ENCODE measurements at regions not wholly inside any gene's neighbourhood (a gene's known extent, or its start where the extent isn't known, plus 50 kb on each side); places are given as distances from the start of the nearest gene placed in this dataset.
"Not testable (repeated sequence)": the region's sequence is repeated elsewhere in the genome, so short reads cannot be mapped to it uniquely, and the experiment has no call there.

GRCh38 chr2:14827226-14828023 lies 194.9 kb downstream of the LRATD1 start:
- DNase-seq (ENCODE audit: low read depth, low spot score): no peak

DNA sequence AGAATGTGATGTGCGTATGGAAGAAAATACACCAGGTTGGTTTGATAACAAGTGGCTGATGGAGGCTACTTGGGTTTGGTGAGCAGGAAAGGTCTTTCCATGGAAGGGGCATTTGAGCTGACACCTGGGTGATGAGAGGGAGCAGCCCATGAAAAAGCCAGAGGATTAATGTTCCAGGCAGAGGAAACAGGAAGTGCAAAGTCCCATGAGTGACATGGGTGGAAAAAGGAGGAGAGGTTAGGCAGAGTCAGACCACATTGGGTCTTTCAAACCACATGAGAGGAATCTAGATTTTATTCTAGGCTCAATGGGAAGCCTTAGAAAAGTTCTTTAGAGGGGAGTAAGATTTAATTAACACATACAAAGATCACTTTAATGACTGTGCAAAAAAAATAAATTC lies 195.7 kb downstream of the LRATD1 start:
- DNase-seq (ENCODE audit: low read depth, low spot score): no peak

DNA sequence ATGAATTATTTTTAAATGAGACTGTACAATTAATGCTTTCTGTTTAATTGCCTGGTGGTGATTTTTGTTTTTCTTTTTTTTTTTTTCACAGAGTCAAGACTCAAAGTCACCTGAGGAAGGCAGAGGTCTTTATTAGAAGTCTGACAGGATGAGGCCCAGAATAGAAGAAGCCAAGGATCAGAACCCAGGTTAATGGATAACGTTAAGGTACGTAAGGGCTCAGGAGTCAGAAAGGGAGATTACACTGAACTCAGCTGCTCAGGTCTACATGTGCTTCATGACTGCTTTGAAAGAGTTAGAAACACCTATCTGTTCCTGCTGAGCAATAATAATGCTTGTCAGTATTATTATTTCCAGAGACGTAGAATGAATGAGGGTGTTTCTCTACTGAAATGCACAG lies 196.5 kb downstream of the LRATD1 start:
- no peak for DNase-seq (ENCODE audit: low read depth, low spot score)

GRCh38 chr2:14831458-14831857 lies 198.9 kb downstream of the LRATD1 start:
- no peak for DNase-seq (ENCODE audit: low read depth, low spot score)

DNA sequence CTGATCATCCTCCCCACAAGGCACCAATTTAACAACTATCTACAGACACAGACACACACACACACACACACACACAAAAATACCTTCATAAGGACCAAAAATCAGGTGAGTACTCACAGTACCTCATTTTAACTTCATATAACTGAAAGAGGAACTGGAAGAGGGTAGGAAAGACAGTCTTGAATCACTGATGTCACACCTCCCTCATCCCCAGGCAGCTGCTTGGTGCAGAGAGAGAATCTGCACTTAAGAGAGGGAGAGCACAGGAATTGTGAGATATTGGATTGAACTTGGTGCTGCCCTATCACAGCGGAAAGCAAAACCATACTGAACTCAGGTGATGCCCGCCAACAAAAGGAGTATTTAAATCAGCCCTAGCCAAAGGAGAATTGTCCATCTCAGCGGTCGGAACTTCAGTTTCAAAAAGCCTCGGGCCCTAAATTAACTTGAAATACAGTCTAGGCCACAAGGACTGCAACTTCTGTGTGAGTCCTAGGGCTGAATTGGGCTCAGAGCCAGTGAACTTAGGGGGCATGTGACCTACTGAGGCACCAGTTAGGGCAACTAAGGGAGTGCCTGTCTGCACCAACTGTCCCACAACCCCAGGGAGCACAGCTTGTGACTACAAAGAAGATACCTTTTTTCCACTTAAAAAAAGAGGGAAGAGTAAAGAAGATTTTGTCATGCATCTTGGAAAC lies 211.1 kb downstream of the LRATD1 start:
- no peak for DNase-seq (ENCODE audit: low read depth, low spot score)

DNA sequence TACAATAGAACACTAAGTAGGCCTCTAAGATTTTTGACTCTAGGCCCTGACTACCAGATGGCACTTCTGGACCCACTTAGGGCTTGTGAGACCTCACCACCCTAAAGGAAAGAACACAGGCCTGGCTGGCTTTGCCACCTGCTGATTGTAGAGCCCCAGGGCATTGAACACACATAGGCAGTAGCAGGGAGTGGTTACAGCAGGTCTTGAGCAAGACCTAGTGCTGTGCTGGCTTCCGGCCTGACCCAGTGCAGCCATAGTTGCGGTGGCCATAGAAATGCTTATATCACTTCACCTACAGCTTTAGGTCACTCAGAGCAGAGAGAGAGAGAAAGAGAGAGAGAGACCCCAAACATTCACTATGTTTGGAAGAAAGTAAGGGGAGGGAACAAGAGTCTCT lies 223.2 kb downstream of the LRATD1 start:
- DNase-seq (ENCODE audit: low read depth, low spot score): no peak

GRCh38 chr2:14861181-14861580 lies 228.7 kb downstream of the LRATD1 start:
- no peak for DNase-seq (ENCODE audit: low read depth, low spot score)

DNA sequence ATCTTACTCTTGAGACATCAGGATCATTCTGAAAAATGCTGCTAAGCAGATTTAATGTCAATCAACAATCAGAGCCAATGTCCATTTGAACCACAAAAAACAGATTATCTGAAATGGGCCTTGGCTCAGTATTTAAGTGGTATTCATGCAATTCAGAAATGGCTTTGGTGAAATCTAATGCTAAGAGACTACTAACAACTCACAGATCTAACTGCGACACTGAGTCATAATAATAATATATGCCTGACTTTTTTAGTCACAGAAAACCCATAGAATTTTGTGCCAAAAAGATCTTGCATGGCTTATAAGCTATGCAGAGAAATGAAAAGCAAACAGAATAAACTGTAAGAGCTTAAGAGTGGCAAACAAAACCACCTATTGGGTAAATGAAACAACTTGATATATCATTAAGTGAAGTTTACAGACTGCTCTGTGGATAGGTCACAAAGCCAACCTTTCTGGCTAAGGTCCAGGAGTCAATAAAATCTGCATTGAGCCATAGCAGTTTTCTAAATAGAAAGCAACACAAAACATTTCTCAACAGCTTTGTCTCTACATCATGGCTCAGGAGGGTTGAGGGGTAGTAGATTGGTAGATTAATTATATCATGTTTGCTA lies 234.3 kb downstream of the LRATD1 start:
- no peak for DNase-seq (ENCODE audit: low read depth, low spot score)

- no peak for DNase-seq (ENCODE audit: low read depth, low spot score)
Measured at GRCh38 chr2:14867853-14868252, 235.3 kb downstream of the LRATD1 start.

GRCh38 chr2:14872779-14873325 lies 240.3 kb downstream of the LRATD1 start:
- no peak for DNase-seq (ENCODE audit: low read depth, low spot score)

DNA sequence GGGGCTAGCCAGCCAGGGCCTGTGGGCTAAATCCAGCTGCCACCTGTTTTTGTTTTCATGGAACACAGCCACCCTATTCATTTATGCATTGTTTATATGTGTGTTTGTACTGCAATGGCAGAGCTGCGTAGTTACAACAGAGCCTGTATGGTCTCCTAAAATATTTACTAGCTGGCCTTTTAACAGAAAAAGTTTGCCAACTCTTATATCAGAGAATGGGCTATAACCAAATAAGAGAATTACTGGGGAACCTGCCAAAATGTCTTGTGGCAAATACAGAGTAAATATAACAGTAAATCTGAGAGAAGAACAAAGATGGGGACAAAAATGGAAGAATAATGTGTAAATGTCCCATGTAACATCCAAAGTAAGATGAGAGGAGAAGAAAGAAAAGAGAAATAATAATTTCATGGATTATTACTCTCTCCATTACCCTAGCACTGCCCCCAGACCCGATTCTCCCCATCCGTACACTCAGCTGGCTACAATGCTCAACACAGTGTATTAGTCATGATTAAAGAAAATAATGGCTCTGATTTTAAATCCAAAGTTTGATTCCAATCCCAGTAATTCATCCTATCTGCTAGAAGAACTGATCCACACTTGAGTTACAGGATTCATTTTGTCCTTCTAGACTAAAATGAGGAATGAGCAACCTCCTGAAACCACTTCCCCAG lies 249.3 kb downstream of the LRATD1 start:
- no peak for DNase-seq (ENCODE audit: low read depth, low spot score)

- DNase-seq (ENCODE audit: low read depth, low spot score): no peak
Measured at GRCh38 chr2:14884651-14885050, 252.1 kb downstream of the LRATD1 start.

DNA sequence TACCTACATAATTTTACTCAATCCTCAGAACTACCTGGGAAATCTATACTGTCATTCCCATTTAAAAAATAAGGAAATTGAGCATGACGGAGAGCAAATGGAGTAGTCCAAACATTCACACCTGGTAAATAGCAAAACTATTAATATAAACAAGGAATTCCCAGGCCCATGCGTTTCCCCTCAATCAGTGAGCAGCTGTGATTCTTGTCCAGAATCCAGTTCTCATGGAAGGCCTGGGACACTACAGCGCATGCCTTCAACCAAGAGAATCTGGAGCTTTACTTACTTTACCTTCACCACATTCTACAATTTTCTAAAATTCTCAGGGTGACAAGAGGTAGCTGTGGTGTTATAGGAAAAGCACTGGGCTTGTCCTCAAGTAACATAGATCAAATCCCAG lies 259.0 kb downstream of the LRATD1 start:
- no peak for DNase-seq (ENCODE audit: low read depth, low spot score)

GRCh38 chr2:14896330-14897030 lies 264.0 kb downstream of the LRATD1 start:
- no peak for DNase-seq (ENCODE audit: low read depth, low spot score)

- no peak for DNase-seq (ENCODE audit: low read depth, low spot score)
Measured at GRCh38 chr2:14899621-14900414, 267.3 kb downstream of the LRATD1 start.

DNA sequence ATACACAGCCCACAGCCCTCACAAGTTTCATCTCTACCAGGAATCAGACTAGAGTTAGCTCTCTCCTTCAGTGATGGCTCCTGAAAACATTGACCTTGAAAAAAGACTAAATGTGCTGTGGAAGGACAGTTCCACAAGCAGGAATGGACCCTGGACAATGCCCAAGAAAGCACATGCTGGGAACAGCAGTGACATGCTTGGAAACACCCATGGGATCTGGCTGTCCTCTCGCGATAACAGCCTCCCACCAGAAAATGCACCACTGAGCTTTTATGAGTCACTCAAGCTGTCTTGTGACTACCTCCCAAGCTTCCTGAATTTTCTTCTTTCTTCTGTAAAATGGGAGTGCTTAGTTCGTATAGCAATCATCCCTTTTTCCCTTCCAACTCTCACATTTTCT lies 269.2 kb downstream of the LRATD1 start:
- no peak for DNase-seq (ENCODE audit: low read depth, low spot score)

DNA sequence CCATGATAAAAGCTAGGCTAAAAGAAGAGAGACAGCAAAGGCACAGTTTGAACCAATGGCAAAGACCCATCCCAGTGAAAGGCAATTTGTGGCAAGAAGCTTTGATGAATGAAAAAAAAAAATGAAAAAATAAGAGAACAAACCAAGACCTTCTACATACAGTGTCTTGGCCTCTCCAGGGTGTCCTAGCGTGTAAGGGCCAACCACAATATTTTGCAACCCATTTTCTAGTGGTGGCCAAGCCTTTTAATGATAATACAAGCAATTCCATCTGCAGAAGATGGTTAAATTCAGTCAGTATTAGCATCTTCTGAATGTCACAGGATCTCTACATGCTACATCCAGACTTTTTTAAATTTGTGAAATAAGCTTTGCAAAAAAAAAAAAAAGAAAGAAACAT lies 270.4 kb downstream of the LRATD1 start:
- DNase-seq (ENCODE audit: low read depth, low spot score): no peak

- no peak for DNase-seq (ENCODE audit: low read depth, low spot score)
Measured at GRCh38 chr2:14903709-14904374, 271.3 kb downstream of the LRATD1 start.

DNA sequence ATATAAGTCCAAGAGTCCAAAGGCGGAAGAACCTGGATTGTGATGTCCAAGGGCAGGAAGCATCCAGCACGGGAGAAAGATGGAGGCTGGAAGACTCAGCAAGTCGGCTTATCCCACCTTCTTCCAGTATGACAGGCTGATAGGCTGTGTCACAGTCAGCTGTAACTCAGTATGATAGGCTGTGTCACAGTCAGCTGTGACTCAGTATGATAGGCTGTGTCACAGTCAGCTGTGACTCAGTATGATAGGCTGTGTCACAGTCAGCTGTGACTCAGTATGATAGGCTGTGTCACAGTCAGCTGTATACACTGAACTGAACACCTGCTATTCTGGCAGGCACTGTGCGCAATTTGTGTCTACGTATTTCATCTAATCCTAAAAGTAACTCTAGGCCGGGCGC lies 271.9 kb downstream of the LRATD1 start:
- not testable (repeated sequence) for DNase-seq (ENCODE audit: low read depth, low spot score)

DNA sequence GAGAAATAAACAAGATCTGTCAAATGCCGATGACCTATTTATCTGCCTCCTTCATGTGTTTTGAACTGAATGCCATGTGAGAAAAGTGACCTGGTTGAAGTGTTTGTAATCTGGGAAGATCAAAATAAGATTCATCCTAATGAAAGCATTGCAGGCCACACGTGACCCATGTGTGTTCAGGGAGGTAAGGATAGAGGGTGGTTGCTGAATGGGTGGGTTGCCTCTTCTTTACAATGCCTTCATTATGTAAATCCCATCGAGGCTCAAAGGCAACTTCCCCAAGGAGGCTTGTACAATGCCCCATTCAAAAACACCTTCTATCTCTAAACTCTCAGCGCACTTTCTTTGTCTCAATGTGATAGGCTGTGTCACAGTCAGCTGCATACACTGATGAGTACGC lies 273.1 kb downstream of the LRATD1 start:
- no peak for DNase-seq (ENCODE audit: low read depth, low spot score)
